GM23338 (cell line): ENCODE measurements at regions not wholly inside any gene's neighbourhood (a gene's known extent, or its start where the extent isn't known, plus 50 kb on each side); places are given as distances from the start of the nearest gene placed in this dataset.

Source experiments
- ATAC-seq: fragments of 200-7000 bp; cut with Tn5 transposase; 3 replicates; pipeline ENCODE4 v1.9.1; 2020
- DNase-seq: peaks from one replicate; pipeline ENCODE4 v3.0.0-alpha.2; 2015; ENCODE audit warnings: low spot score
- H2AFZ ChIP-seq: fragments of 200-600 bp; sonication (generic); 2 replicates; pipeline ENCODE4 v1.8.0; 2016; ENCODE audit warnings: antibody characterized with exemption, mild to moderate bottlenecking, moderate library complexity
- H3F3A ChIP-seq: fragments of 200-600 bp; sonication (generic); replicated peaks from 2 replicates; pipeline ENCODE4 v1.8.0; 2017; ENCODE audit warnings: antibody characterized with exemption, mixed run types, low read depth
- H3K27ac ChIP-seq: fragments of 200-600 bp; sonication (generic); 2 replicates; pipeline ENCODE4 v1.6.1; 2016; ENCODE audit warnings: low read depth
- H3K27me3 ChIP-seq: fragments of 200-600 bp; sonication (generic); 2 replicates; pipeline ENCODE4 v1.8.0; 2016; ENCODE audit warnings: mild to moderate bottlenecking, mixed run types, moderate library complexity; ENCODE audit not compliant: insufficient read depth
- H3K36me3 ChIP-seq: fragments of 200-600 bp; sonication (generic); 2 replicates; pipeline ENCODE4 v1.8.0; 2016; ENCODE audit warnings: mild to moderate bottlenecking; ENCODE audit not compliant: insufficient read depth
- H3K4me1 ChIP-seq: fragments of 200-600 bp; sonication (generic); 2 replicates; pipeline ENCODE4 v1.8.0; 2016; ENCODE audit warnings: mild to moderate bottlenecking, moderate library complexity; ENCODE audit not compliant: insufficient read depth
- H3K4me2 ChIP-seq: fragments of 200-600 bp; sonication (generic); 2 replicates; pipeline ENCODE4 v1.7.1; 2017; ENCODE audit warnings: mixed run types
- H3K4me3 ChIP-seq: fragments of 200-600 bp; sonication (generic); 2 replicates; pipeline ENCODE4 v1.6.1; 2016; ENCODE audit warnings: mixed run types
- H3K79me2 ChIP-seq: fragments of 200-600 bp; sonication (generic); replicated peaks from 2 replicates; pipeline ENCODE4 v1.8.0; 2017; ENCODE audit warnings: mild to moderate bottlenecking; ENCODE audit not compliant: insufficient read depth
- H3K9me2 ChIP-seq: fragments of 200-600 bp; sonication (generic); 2 replicates; pipeline ENCODE4 v1.8.0; 2017; ENCODE audit not compliant: insufficient read depth
- H4K20me1 ChIP-seq: fragments of 200-600 bp; sonication (generic); replicated peaks from 2 replicates; pipeline ENCODE4 v1.8.0; 2017; ENCODE audit warnings: mild to moderate bottlenecking; ENCODE audit not compliant: insufficient read depth
- H3K27ac Mint-ChIP-seq: 2 replicates; pipeline ENCODE4 v1.8.0; 2020; ENCODE audit warnings: inconsistent platforms, mild to moderate bottlenecking, moderate library complexity, mixed read lengths
- H3K27me3 Mint-ChIP-seq: 3 replicates; pipeline ENCODE4 v1.8.0; 2022; ENCODE audit warnings: low read depth, mild to moderate bottlenecking, moderate library complexity, mixed read lengths, inconsistent platforms; ENCODE audit not compliant: insufficient read depth, poor library complexity
- H3K36me3 Mint-ChIP-seq: 3 replicates; pipeline ENCODE4 v1.8.0; 2021; ENCODE audit warnings: low read depth, mild to moderate bottlenecking, inconsistent platforms, moderate library complexity, mixed read lengths
- H3K4me1 Mint-ChIP-seq: 3 replicates; pipeline ENCODE4 v1.8.0; 2020; ENCODE audit warnings: mild to moderate bottlenecking, inconsistent platforms, mixed read lengths
- H3K4me3 Mint-ChIP-seq: 3 replicates; pipeline ENCODE4 v1.8.0; 2021; ENCODE audit warnings: moderate library complexity, mild to moderate bottlenecking, inconsistent platforms, mixed read lengths
- H3K9me3 Mint-ChIP-seq: 3 replicates; pipeline ENCODE4 v1.8.0; 2020; ENCODE audit warnings: moderate library complexity, mild to moderate bottlenecking, inconsistent platforms, mixed read lengths
- CREB1 ChIP-seq: fragments of 250-450 bp; sonication (Bioruptor Pico); IDR thresholded peaks from 2 replicates; pipeline ENCODE4 v1.5.0; 2020; ENCODE audit warnings: low read depth, mild to moderate bottlenecking, moderate library complexity
- CTCF ChIP-seq, 2 experiments: fragments of 200-600 bp in 1 of 2; sonication (generic) in 1 of 2; conservative IDR thresholded peaks; 2 replicates each; pipeline versions ENCODE4 v1.5.1 to v1.6.1; 2016 to 2017; ENCODE audit warnings: antibody characterized with exemption in 2 of 2, low read depth in 2 of 2, mild to moderate bottlenecking in 2 of 2, moderate library complexity in 1 of 2
- ETS1 ChIP-seq: IDR thresholded peaks from 2 replicates; pipeline ENCODE4 v1.6.1; 2016; ENCODE audit warnings: antibody characterized with exemption
- EZH2 ChIP-seq: fragments of 200-600 bp; sonication (generic); IDR thresholded peaks from one replicate; pipeline ENCODE4 v1.8.0; 2017; ENCODE audit warnings: antibody characterized with exemption, mild to moderate bottlenecking, low read depth; ENCODE audit not compliant: unreplicated experiment
- EZH2phosphoT487 ChIP-seq: fragments of 200-600 bp; sonication (generic); IDR thresholded peaks from one replicate; pipeline ENCODE4 v1.8.1; 2018; ENCODE audit warnings: antibody characterized with exemption; ENCODE audit not compliant: unreplicated experiment
- JUNB ChIP-seq: IDR thresholded peaks from one replicate; pipeline ENCODE4 v1.6.1; 2016; ENCODE audit warnings: antibody characterized with exemption; ENCODE audit not compliant: unreplicated experiment
- NANOG ChIP-seq: IDR thresholded peaks from 2 replicates; pipeline ENCODE4 v1.6.1; 2016; ENCODE audit warnings: antibody characterized with exemption, borderline replicate concordance
- REST ChIP-seq: IDR thresholded peaks from one replicate; pipeline ENCODE4 v1.6.1; 2018; ENCODE audit warnings: antibody characterized with exemption; ENCODE audit not compliant: unreplicated experiment
- STAT1 ChIP-seq: IDR thresholded peaks from one replicate; pipeline ENCODE4 v1.6.1; 2016; ENCODE audit warnings: antibody characterized with exemption; ENCODE audit not compliant: unreplicated experiment
- ZNF114 ChIP-seq: fragments of 250-450 bp; sonication (Bioruptor Pico); IDR thresholded peaks from 2 replicates; pipeline ENCODE4 v1.5.0; 2020; ENCODE audit warnings: mild to moderate bottlenecking, moderate library complexity
- ZNF331 ChIP-seq: fragments of 250-450 bp; sonication (Bioruptor Pico); IDR thresholded peaks from 2 replicates; pipeline ENCODE4 v1.5.0; 2020; ENCODE audit warnings: low read depth, mild to moderate bottlenecking, moderate library complexity

GRCh38 chr5:96228408-96228807 lies 204.6 kb downstream of the PCSK1 start (continued):
- no peak for TF ChIP-seq CTCF (conservative IDR thresholded peaks at IDR 0.05; ENCODE audit: low read depth in 2 of 2)

GRCh38 chr5:96227957-96228356 lies 205.1 kb downstream of the PCSK1 start:
- no peak for TF ChIP-seq STAT1
- TF ChIP-seq ZNF114 (CRISPR knock-in tag), result no peak
- no peak for TF ChIP-seq NANOG
- no peak for TF ChIP-seq EZH2phosphoT487
- no peak for TF ChIP-seq CTCF (conservative IDR thresholded peaks at IDR 0.05; ENCODE audit: low read depth in 2 of 2)
- no peak for TF ChIP-seq REST
- TF ChIP-seq ETS1, result no peak
- no peak for TF ChIP-seq CREB1 (CRISPR knock-in tag)
- no peak for TF ChIP-seq EZH2
- no peak for TF ChIP-seq JUNB
- TF ChIP-seq ZNF331, result no peak
- no peaks in the 10 kb centered on the region for H3K79me2 ChIP-seq
- no peaks in the 10 kb centered on the region for H4K20me1 ChIP-seq
- Mint-ChIP-seq H3K27me3 (no peaks in the 10 kb centered on the region), H3K9me3 (no peaks in the 10 kb centered on the region), H3K4me1 (no peaks in the 10 kb centered on the region), H3K36me3 (no peaks in the 10 kb centered on the region), H3K27ac (no peak overlapping the region), H3K4me3 (no peak overlapping the region)
- H3K9me2 ChIP-seq, result peaks cover under 1% of the 10 kb centered on the region; the same call in 1 of the 2 replicates
- H3K4me3 ChIP-seq, result no peak overlapping the region
- no peak overlapping the region for H3K4me2 ChIP-seq
- ATAC-seq (no peak), DNase-seq (no peak)
- no peak overlapping the region for H3K27ac ChIP-seq
- H3K36me3 ChIP-seq, result no peaks in the 10 kb centered on the region
- H3K4me1 ChIP-seq, result no peaks in the 10 kb centered on the region
- H3K27me3 ChIP-seq, result no peaks in the 10 kb centered on the region
- peak overlapping the region; percentile 30; the same call in 1 of the 2 replicates for H2AFZ ChIP-seq
- H3F3A ChIP-seq, result no peaks in the 10 kb centered on the region
